Astrocyte of the hippocampus (primary cell): ENCODE measurements at regions not wholly inside any gene's neighbourhood (a gene's known extent, or its start where the extent isn't known, plus 50 kb on each side); places are given as distances from the start of the nearest gene placed in this dataset.
"Not testable (repeated sequence)": the region's sequence is repeated elsewhere in the genome, so short reads cannot be mapped to it uniquely, and the experiment has no call there.

Source experiments
- DNase-seq: peaks from one replicate; pipeline ENCODE4 v3.0.0; 2011; ENCODE audit warnings: low read depth, low spot score

GRCh38 chr13:63449550-63449949, 2033.9 kb upstream of the PCDH20 start:
- DNase-seq, result no peak

DNA sequence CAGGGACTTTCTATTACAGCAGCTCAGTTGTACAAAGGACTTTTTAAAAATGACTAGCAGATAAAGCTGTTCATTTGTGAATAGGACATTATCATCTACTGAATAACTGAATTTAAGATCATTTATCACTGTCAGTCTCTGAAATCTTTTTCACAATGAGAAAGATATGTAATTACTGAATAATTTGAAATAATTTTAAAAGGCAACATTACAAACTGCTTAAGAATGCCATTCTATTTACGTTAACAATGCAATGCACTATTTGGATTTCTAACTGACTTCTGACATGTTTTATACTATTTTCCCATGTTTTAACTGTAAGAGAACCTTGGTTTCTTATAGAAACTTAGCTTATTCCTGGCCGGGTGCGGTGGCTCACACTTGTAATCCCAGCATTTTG, 2033.0 kb upstream of the PCDH20 start:
- DNase-seq, result no peak

- DNase-seq, result no peak
These were observed 2030.7 kb upstream of the PCDH20 start for GRCh38 chr13:63446329-63446728.

GRCh38 chr13:63444225-63444624, 2028.6 kb upstream of the PCDH20 start:
- not testable (repeated sequence) for DNase-seq

- DNase-seq, result no peak
These were observed 2023.3 kb upstream of the PCDH20 start for GRCh38 chr13:63438951-63439350.

DNA sequence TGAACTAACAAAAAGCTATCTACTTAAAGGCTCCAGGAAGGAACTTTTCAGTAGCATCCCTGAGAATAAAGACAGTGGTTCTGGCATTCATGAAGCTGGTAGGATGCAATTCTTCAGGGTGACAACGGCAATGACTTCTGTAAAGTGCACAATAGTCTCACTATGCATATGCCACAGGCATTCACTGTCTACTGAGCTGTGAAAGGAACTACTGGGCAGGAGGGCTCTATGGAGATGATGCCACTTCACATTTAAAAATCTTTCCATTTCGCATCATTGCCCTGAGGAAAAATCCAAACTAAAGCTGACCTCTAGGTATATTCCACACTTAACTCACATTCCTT, 2020.6 kb upstream of the PCDH20 start:
- DNase-seq, result no peak

GRCh38 chr13:63435667-63436324, 2020.1 kb upstream of the PCDH20 start:
- DNase-seq, result peak; percentile 93

GRCh38 chr13:63433546-63434150, 2018.0 kb upstream of the PCDH20 start:
- no peak for DNase-seq

GRCh38 chr13:63427170-63427569, 2011.5 kb upstream of the PCDH20 start:
- no peak for DNase-seq

DNA sequence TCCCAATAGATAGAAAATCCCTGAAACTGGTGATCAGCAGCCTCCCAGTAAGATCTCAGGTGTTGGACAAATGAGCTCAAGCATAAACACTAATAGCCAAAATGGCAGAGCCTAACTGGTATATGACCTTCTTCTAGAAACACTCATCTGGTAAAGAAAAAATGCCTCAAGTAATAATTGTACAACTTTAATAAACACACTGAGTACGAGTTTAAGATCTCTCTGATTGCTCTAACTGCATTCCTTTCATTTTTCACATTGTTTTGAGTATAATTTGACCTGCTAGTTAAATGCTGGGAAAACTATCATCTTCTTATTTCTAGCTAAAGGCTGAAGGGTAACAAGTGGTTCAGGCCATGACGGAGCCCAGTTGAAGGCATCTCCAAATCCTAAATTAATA, 2009.5 kb upstream of the PCDH20 start:
- peak; percentile 7 for DNase-seq

DNA sequence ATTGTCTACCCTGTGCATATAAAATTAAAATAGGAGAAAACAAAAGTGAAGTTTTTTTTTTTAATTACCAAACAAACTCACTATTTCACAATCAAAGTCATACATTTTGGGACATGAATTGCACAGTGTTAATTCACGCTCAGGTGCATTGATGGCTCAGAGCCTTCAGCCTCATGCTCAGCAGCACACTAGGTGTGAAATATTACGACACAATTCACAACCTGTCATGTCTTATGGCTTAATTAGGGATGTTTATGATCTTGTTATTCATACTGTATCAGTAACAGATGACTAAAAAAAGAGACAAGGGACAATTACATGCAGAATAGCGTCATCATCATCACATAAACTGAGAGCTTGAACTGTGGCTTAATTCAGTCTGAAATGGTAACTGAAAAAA, 2005.5 kb upstream of the PCDH20 start:
- no peak for DNase-seq

DNA sequence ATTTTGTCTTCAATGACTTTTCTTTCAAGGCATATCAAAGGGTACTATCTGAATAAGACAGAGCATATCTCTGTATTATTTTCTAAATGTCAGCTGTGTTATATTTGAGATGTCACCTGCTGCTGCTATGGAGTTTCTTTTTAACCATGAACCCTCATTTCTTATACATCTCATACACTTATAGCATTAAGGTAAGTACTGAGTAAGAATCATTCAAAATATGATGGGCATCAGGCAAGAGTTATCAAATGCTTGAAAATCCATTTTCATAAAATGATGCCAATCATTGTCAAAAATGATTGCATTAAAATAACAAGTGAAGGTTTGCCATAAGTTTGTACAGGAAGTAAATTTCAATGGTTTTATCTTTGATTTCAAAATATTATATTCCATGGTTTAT, 2005.0 kb upstream of the PCDH20 start:
- no peak for DNase-seq

- no peak for DNase-seq
These were observed 1998.6 kb upstream of the PCDH20 start for GRCh38 chr13:63414247-63414646.

- DNase-seq, result no peak
These were observed 1994.2 kb upstream of the PCDH20 start for GRCh38 chr13:63409791-63410351.

DNA sequence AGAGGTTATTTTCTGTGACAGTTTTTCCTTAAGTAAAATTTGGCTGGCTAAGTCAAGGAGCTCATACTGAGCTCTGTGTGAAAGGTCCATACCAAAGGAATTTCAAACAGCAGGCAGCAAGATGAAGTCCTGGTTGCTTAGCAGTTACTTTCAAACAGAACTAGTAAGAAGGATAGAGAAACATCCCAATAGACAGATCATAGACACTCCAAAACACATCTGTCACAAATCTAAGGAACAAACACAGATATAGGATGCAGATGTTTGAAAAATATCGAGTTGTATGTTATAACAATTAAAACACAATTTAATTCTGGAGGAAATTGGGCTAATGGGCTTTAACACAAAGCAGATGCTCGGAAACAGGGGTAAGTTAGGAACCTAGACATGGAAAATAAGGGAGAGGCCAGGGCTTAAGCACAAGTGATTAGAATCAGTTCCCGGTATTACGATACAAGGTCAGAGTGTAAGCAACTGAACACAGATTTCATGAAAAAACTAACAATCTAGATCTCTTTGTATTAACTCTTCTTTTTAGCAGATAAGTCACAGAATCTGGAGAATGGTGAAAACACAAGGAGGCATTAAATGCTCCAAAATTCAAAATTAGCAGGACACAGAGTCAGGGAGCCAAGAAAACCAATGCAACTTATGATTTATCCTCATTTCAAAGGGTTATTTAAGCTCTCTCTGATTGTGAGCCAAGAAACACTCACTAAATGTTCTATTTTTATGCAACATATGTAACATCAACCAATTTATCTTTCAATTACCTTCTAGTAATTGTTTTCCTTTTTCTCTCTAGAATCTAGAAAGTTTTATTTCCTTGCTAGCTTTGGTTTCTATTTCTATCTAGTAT, 1992.9 kb upstream of the PCDH20 start:
- DNase-seq, result peak; percentile 13

DNA sequence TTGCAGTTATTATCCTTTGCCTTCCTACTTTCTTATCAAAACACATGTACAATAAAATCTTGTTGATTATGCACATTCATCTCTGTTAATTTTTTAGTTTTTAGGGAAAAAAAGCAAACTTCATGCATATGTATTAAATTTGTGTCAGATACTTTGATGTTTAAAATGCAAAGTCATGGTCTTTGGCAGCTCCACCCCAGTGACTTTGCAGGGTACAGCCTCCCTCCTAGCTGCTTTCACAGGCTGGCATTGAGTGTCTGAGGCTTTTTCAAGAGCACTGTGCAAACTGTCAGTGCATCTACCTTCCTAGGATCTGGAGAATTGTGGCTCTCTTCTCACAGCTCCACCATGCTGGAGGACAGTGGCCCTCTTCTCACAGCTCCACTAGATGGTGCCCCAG, 1988.1 kb upstream of the PCDH20 start:
- DNase-seq, result no peak

GRCh38 chr13:63396746-63397145, 1981.1 kb upstream of the PCDH20 start:
- DNase-seq, result peak; percentile 6

- no peak for DNase-seq
These were observed 1977.5 kb upstream of the PCDH20 start for GRCh38 chr13:63393112-63393511.

DNA sequence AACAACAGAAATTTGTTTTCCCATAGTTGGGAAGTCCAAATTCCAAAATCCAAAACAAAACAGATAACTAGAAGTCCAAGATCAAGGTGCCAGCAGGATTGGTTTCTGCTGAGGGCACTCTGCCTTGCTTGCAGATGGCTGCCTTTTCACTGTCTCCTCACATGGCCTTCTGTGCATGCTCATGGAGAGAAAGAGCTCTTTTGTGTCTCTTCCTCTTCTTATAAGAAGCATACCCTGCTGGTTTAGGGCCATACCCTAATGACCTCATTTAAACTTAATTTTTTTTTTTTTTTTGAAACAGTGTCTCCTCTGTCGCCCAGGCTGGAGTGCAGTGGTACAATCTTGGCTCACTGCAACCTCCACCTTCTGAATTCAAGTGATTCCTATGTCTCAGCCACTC, 1974.1 kb upstream of the PCDH20 start:
- DNase-seq, result no peak

DNA sequence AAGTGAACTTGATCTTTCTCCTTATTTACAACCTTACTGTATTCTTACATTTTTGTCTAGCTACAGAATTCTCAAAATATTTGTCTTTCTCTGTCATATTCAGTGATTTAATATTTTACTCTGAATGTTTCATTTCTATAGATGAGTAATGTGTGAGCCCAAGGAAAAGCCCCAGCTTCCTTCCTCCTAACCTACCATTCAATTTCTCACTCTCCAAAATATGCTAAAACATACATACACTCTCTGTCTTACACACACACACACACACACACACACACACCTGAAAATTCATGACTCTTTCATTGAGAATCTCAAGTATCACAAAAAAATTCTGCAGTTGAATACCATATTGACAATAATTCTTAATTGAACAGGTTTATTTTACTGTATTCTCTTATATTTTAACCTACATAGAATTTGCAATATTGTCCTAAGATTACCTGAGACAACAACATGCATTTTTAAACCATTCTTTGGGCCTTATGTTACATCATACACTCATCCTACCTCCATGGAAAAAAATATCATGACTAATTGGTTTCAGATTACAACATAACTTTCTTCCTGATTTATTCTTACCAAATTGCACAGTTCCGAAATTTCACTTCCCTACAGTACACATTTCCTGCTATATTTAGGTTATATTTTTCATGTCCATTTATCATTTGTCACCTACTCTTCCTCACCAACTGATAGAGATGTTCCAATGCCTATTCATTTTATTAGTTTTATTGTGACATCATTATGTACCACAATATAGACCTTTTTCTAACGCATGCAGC, 1965.6 kb upstream of the PCDH20 start:
- no peak for DNase-seq

- DNase-seq, result no peak
These were observed 1962.3 kb upstream of the PCDH20 start for GRCh38 chr13:63377986-63378385.

DNA sequence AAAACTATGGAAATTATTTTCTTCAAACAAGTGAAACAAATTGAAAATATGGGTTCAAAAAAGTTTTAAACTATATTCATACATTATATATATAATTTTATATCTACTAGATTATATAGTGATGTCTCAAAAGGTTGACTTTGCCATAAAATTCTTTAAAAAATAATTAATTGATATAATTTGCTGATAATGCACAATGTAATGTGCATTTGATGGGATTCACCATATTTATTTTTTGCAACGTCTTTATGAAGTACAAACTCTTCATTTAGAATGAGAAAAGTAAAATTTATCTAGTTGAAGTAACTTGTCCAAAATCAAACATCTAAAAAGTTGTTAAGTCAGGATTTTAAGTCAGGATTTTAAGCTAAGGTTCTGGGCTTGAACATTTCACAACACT, 1954.5 kb upstream of the PCDH20 start:
- no peak for DNase-seq
